HG03575 (cell line): ENCODE measurements at regions not wholly inside any gene's neighbourhood (a gene's known extent, or its start where the extent isn't known, plus 50 kb on each side); places are given as distances from the start of the nearest gene placed in this dataset.

Experiments
- ATAC-seq: cut with Tn5 transposase; IDR thresholded peaks from one replicate; pipeline ENCODE4 v1.9.1; 2021; ENCODE audit not compliant: unreplicated experiment, insufficient number of reproducible peaks, low FRiP score; ENCODE audit errors: extremely low read depth

GRCh38 chr1:232379063-232379434 lies 250.9 kb downstream of the SIPA1L2 start:
- no peak for ATAC-seq

- ATAC-seq, result no peak
Observed at GRCh38 chr1:232378266-232379062, 251.5 kb downstream of the SIPA1L2 start.

DNA sequence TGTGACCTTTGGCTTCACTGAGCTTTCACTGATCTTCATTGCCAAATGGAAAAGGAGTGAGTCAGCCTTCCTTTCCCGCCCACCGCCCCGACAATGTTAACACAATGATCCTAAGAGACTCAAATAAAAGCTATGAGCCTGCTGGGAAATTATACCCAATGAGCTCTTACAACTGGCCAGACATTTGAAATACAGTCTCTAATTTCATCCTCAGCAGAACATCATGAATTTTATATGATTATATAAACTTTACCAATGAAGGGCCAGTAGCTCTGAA lies 252.5 kb downstream of the SIPA1L2 start:
- no peak for ATAC-seq

DNA sequence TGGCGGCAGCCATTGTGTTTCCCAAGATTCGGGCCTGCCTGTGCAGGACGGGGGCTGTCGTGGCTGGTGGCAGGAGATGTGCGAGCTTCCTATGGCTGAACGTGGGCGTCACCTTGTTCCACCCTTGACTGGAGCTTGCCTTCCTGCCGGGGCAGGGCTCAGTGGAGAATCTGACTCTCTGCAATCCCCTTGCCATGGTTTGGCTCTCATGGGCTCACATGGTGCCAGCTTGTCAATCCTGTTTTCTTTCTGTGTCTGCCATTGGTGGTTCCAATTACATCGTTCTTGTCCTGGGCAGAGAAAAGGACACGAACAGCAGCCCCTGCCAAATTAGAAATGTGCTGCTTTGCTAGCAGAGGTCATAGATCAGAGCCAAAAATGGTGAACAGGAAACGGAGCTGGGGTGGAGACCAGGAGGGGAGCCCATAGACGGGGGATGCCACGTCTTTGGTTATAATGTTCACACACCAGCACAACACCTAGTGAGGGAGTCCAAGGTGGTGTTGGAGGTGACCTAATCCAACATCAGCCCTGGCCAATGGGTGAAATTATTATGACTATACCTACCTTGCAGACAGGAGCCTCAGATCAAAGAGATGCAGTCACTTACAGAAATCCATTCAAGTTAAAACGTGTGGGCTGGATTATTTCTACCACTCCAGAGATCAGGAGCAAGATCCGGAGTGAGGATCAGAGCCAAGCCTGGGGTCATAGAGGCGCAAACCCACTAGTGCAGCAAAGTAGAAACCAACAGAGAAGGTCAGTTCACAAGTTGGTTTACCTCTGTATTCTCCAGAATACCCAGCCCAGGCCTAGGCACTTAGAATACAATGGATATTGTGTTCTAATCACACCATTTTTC lies 253.1 kb downstream of the SIPA1L2 start:
- ATAC-seq, result no peak

GRCh38 chr1:232372841-232373440 lies 257.0 kb downstream of the SIPA1L2 start:
- ATAC-seq, result no peak

- no peak for ATAC-seq
Observed at GRCh38 chr1:232372431-232372830, 257.5 kb downstream of the SIPA1L2 start.

DNA sequence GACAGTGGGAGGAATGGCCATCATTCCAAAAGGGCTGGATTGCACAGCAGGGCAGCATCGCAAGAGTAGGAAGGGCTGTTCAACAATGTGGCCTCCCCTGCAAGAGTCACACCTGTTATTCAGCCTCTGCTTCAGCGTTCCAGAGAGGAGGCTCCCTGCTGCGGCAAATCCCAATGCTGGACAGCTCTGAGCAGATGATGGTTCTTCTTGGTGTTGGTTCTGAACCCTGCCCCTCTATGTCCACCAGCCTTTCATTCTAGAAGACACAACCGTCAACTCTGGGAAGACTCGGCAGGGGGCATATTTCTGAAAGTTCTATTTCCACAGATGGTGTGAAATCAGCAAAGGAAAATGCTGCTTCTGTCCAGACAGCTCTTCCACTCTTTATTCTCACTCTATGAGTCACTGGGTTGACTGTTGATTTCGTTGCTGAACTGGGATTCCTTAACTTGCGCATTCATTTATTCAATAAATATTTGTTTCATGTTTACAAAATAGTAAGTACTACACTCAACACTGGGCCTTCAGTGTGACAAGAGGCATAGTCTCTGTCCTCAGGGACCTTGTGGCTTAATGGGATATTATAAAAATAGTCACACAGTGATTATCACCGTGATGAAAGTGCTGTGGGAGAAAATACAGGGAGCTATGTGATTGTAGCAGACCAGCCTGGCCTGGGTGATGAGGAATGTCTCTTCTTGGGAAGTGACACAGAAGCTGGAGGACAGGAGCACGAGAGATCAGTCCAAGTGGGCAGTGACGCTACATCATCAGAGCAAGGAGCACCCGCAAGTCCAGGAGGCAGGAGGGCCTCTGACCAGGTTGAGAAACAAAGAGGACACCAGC lies 260.3 kb downstream of the SIPA1L2 start:
- ATAC-seq, result no peak

- no peak for ATAC-seq
Observed at GRCh38 chr1:232368821-232369321, 261.1 kb downstream of the SIPA1L2 start.

- no peak for ATAC-seq
Observed at GRCh38 chr1:232367293-232367692, 262.6 kb downstream of the SIPA1L2 start.

GRCh38 chr1:232364654-232365382 lies 265.1 kb downstream of the SIPA1L2 start:
- ATAC-seq, result no peak

DNA sequence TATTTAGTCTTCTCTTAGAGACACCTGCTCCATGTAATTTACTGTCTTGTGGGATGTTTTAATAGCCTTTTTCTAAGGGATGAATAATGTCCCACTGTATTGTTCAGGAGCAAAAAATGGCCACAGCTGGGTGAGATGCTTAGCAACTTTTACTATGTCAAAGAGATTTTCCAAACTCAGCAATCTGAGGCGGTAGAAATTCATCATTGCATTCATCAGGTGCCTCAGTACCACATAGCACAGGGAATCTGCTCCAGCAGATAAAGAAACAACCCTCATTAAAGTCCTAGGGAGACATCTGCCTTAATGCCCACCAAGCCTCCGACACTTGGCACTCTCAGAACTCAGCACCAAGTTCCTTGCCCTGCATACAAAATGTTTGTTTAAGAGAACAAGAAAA lies 266.9 kb downstream of the SIPA1L2 start:
- no peak for ATAC-seq

DNA sequence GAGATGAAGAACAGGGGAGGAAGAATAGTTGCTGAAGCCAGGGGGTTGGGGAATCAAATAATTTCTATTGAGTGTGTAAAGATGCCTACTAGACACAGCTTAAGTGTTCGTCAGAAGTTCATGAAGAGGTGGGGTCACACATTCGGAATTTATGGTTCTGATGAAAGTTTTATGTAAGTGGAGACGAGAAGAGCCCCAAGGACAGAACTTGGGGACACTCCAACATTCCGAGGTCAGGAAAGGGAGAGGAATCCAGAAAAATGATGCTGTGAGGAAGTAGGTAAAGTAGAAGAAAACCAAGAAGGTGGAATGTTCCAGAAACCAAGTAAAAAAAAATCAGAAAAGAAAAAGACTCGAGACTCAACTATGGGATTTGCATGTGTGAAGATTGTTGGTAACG lies 272.5 kb downstream of the SIPA1L2 start:
- no peak for ATAC-seq

GRCh38 chr1:232355162-232356006 lies 274.5 kb downstream of the SIPA1L2 start:
- no peak for ATAC-seq

GRCh38 chr1:232353001-232353400 lies 276.9 kb downstream of the SIPA1L2 start:
- ATAC-seq, result no peak

GRCh38 chr1:232352366-232352765 lies 277.6 kb downstream of the SIPA1L2 start:
- ATAC-seq, result no peak

DNA sequence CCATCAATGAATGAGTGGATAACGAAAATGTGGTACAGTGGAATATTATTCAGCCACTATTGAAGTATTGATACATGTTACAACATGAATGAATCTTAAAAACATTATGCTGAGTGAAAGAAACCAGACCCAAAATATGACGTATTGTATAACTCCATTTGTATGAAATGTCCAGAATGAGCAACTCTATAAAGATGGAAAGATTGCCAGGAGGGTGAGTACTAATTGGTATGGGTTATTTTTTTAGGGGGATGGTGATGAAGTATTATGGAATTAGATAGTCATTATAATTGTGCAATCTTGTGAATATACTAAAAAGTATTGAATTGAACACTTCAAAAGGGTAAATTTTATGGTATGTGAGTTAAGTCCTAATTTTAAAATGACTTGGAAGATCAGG lies 278.6 kb downstream of the SIPA1L2 start:
- no peak for ATAC-seq

DNA sequence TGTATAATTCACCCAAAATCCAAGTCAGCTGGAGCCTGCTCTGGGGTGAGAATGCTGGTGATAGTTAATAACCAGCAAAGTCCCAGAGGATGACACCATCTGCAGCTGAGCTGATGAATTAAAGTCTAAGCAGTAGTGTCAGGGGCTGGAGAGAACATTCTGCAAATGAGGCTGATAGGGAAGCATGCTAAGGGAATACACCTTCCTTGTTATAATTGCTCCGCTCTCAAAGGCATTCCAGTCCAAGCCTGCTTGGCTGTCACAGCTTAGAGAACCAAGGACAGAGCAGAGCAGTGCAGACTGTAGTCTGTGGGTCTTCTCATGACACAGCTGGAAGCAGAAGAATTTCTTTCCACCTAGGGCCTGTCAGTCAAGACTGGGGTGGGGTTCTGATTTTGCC lies 283.1 kb downstream of the SIPA1L2 start:
- ATAC-seq, result no peak
